ENCODE measurements at regions not wholly inside any gene's neighbourhood (a gene's known extent, or its start where the extent isn't known, plus 50 kb on each side); places are given as distances from the start of the nearest gene placed in this dataset.
"Not testable (repeated sequence)": the region's sequence is repeated elsewhere in the genome, so short reads cannot be mapped to it uniquely, and the experiment has no call there.

DNA sequence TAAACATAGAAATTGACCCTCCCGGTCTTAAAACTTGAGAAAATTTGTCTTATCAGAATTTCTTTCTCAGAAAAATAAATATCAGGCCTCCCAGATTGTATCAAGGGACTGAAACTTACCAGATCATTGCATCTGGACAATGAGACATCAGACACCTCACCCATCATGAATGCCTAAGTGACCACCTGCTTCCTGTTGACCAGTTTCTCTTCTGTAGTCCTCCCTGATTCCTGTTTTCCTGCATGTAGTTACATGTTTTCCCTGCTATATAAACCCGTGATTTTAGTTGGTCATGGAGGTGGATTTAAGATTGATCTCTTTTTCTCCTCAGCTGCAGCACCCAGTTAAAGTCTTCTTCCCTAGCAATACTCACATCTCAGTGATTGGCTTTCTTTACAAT, 548.1 kb downstream of the PPP4R3C start:
- no peak for DNase-seq (ENCODE audit: low read depth)
- TF ChIP-seq, protein P1, sequence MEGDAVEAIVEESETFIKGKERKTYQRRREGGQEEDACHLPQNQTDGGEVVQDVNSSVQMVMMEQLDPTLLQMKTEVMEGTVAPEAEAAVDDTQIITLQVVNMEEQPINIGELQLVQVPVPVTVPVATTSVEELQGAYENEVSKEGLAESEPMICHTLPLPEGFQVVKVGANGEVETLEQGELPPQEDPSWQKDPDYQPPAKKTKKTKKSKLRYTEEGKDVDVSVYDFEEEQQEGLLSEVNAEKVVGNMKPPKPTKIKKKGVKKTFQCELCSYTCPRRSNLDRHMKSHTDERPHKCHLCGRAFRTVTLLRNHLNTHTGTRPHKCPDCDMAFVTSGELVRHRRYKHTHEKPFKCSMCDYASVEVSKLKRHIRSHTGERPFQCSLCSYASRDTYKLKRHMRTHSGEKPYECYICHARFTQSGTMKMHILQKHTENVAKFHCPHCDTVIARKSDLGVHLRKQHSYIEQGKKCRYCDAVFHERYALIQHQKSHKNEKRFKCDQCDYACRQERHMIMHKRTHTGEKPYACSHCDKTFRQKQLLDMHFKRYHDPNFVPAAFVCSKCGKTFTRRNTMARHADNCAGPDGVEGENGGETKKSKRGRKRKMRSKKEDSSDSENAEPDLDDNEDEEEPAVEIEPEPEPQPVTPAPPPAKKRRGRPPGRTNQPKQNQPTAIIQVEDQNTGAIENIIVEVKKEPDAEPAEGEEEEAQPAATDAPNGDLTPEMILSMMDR (IDR thresholded peaks at IDR 0.05; ENCODE audit: control insufficient read depth, extremely low read depth, insufficient read depth), result no peak
- no peak overlapping the region for H3K4me3 ChIP-seq (ENCODE audit: low read depth, low read length)

DNA sequence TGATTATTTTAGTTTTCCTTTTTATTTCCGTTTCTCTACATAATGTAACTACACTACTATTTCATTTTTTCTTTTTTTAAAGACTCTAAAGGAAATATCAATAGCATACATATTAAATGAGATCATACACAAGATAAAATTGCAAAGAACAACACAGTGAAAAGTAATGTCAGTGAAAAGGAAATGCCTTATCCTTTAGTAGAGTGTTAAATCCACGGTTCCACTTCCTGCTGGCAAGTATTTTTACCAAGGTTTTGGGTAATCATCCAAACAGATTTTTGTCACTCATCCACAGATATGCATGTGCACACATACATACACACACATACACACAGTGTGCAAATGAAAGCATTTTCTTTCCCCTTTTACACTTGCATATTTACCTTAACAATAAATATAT, 548.9 kb downstream of the PPP4R3C start:
- no peak for DNase-seq (ENCODE audit: low read depth)
- no peak overlapping the region for H3K4me3 ChIP-seq (ENCODE audit: low read depth, low read length)
- TF ChIP-seq, protein P1 (IDR thresholded peaks at IDR 0.05; ENCODE audit: control insufficient read depth, extremely low read depth, insufficient read depth), result no peak

DNA sequence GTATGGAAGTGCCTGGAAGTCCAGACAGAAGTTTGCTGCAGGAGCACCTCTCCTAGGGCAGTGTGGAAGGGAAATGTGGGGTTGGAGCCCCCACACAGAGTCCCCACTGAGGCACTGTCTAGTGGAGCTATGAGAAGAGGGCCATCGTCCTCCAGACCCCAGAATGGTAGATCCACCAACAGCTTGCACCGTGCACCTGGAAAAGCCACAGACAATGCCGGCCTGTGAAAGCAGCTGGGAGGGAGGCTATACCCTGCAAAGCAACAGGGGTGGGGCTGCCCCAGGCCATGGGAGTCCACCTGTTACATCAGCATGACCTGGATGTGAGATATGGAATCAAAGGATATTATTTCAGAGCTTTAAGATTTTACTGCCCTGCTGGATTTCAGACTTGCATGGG, 551.4 kb downstream of the PPP4R3C start:
- H3K4me3 ChIP-seq (ENCODE audit: low read depth, low read length); DNase-seq (ENCODE audit: low read depth): not testable (repeated sequence)

DNA sequence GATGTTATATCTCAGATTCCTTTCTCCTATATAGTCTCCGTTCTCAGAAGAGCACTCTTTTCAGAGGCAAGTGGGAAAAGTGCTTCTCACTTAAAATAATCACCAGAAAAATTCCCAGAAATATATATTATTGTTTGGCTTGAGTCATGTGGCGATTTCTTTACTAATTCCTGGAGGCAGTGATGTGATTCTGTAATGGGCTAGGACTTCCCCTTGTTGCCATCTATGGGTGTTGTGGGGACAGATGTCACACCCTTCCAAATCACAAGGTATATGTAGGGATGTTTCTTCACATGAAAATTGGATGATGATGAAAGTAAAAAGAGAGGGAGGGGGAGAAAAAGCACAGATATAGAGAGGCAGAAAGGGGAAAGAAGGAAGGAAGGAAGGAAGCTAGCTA, 553.4 kb downstream of the PPP4R3C start:
- TF ChIP-seq, protein P1 (IDR thresholded peaks at IDR 0.05; ENCODE audit: control insufficient read depth, extremely low read depth, insufficient read depth), result no peak
- no peak overlapping the region for H3K4me3 ChIP-seq (ENCODE audit: low read depth, low read length)
- no peak for DNase-seq (ENCODE audit: low read depth)

DNA sequence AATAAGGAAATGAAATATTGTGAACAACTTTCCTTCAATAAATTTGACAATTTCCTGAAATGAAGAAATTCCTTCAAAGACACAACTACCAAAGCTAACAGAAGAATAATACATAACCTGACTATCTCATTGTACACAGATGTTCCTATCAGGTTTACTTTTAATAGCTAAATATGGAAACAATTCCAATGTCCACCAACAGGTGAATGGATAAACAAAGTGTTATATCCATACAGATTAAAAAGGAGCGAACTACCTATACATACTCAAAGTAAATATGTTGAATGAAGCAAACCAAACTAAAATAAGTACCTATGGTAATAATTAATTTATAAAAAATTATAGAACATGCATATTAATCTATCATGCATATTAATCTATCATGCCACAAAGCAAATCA, 554.9 kb downstream of the PPP4R3C start:
- DNase-seq (ENCODE audit: low read depth), result no peak
- TF ChIP-seq, protein P1 (IDR thresholded peaks at IDR 0.05; ENCODE audit: control insufficient read depth, extremely low read depth, insufficient read depth), result no peak
- H3K4me3 ChIP-seq (ENCODE audit: low read depth, low read length), result no peak overlapping the region

DNA sequence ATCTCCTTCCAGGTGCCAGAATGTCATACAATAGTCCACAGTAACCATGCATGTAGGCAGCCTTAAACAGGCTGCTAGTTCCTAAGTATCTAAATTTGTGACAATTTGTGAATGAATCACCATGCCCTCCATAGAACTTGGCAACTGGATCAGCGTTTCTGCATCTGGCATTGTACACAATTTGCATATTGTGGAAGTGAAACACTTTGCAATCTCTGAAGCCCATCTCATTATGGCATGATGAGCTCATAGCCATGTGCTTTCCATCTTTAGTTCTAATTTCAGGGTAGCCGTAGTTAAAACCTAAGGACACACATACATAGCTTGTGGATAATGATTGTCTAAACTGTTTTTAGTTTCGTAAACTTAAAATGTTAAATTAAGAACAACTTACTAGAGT, 573.6 kb downstream of the PPP4R3C start:
- DNase-seq (ENCODE audit: low read depth), result no peak
- TF ChIP-seq, protein P1 (IDR thresholded peaks at IDR 0.05; ENCODE audit: control insufficient read depth, extremely low read depth, insufficient read depth), result no peak
- no peak overlapping the region for H3K4me3 ChIP-seq (ENCODE audit: low read depth, low read length)

DNA sequence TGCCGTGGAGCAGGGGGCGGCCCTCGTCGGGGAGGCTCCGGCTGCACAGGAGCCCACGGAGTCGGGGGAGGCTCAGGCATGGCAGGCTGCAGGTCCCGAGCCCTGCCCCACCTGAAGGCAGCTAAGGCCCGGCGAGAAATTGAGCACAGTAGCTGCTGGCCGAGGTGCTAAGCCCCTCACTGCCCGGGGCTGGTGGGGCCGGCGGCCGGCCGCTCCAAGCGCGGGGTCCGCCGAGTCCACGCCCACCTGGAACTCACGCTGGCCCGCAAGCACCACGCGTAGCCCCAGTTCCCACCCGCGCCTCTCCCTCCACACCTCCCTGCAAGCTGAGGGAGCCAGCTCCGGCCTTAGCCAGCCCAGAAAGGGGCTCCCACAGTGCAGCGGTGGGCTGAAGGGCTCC, 589.4 kb downstream of the PPP4R3C start:
- TF ChIP-seq, protein P1 (IDR thresholded peaks at IDR 0.05; ENCODE audit: control insufficient read depth, extremely low read depth, insufficient read depth), result no peak
- H3K4me3 ChIP-seq (ENCODE audit: low read depth, low read length), result no peak overlapping the region
- no peak for DNase-seq (ENCODE audit: low read depth)

DNA sequence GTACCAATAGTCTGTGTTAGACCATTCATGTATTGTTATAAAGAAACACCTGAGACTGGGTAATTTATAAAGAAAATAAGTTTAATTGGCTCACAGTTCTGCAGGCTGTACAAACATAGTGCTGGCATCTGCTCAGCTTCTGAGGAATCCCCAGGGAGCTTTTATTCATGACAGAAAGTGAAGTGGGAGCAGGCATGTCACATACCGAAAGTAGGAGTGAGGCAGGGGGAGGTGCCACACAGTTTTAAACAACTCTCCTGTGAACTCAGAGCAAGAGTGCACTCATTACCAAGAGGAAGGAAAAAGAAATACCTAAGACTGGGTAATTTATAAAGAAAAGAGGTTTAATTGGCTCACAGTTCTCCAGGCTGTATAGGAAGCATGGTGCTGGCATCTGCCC, 591.2 kb downstream of the PPP4R3C start:
- no peak overlapping the region for H3K4me3 ChIP-seq (ENCODE audit: low read depth, low read length)
- TF ChIP-seq, protein P1 (IDR thresholded peaks at IDR 0.05; ENCODE audit: control insufficient read depth, extremely low read depth, insufficient read depth), result no peak
- DNase-seq (ENCODE audit: low read depth), result no peak
